SK-N-SH (cell line): ENCODE measurements at regions not wholly inside any gene's neighbourhood (a gene's known extent, or its start where the extent isn't known, plus 50 kb on each side); places are given as distances from the start of the nearest gene placed in this dataset.

Source experiments
- CTCF ChIA-PET: fragments of 300-600, 350-600 bp; formaldehyde crosslinking; extraction: SDS; loops from one replicate; lab custom pipeline; 2021; lab: Yijun Ruan, JAX
- POLR2A ChIA-PET: fragments of 350-600 bp; sonication (Branson Sonifier 250); formaldehyde crosslinking; extraction: SDS; loops from one replicate; lab custom pipeline; 2020; ENCODE audit warnings: antibody characterized with exemption, inconsistent platforms; lab: Yijun Ruan, JAX
- DNase-seq: peaks from one replicate; pipeline ENCODE4 v3.0.0; 2012
- H2AFZ ChIP-seq: fragments of 200-600 bp; sonication (generic); 2 replicates; pipeline ENCODE4 v1.8.1; 2016; ENCODE audit warnings: antibody characterized with exemption, mild to moderate bottlenecking, low read depth
- H3F3A ChIP-seq: fragments of 200-600 bp; sonication (generic); replicated peaks from 2 replicates; pipeline ENCODE3; 2016; ENCODE audit warnings: antibody characterized with exemption, mild to moderate bottlenecking; ENCODE audit not compliant: insufficient read depth
- H3K27ac ChIP-seq, 2 experiments: fragments of 200-500 bp in 1 of 2; fragments of 200-600 bp in 1 of 2; sonication (Bioruptor generic) in 1 of 2; sonication (generic), shearing (Covaris generic) in 1 of 2; 2 replicates each; pipeline versions ENCODE4 v1.5.1 to v1.6.1; 2014 to 2016; ENCODE audit warnings: low read depth in 2 of 2, inconsistent platforms in 1 of 2, low read length in 1 of 2, mild to moderate bottlenecking in 1 of 2, mixed read lengths in 1 of 2
- H3K27me3 ChIP-seq: fragments of 200-600 bp; sonication (generic), shearing (Covaris generic); 2 replicates; pipeline ENCODE4 v1.6.1; 2016; ENCODE audit warnings: mixed run types; ENCODE audit not compliant: insufficient read depth
- H3K36me3 ChIP-seq, 2 experiments: fragments of 200-500 bp in 1 of 2; fragments of 200-600 bp in 1 of 2; sonication (Bioruptor generic) in 1 of 2; sonication (generic) in 1 of 2; replicated peaks in 1 of 2; 2 replicates each; pipeline versions ENCODE3 to v1.5.1; 2014 to 2016; ENCODE audit warnings: low read length in 1 of 2, mild to moderate bottlenecking in 1 of 2; ENCODE audit not compliant: insufficient read depth in 2 of 2, control insufficient read depth in 1 of 2
- H3K4me1 ChIP-seq, 2 experiments: fragments of 200-500 bp in 1 of 2; fragments of 200-600 bp in 1 of 2; sonication (Bioruptor generic) in 1 of 2; sonication (generic), shearing (Covaris generic) in 1 of 2; 2 replicates each; pipeline versions ENCODE4 v1.5.1 to v1.6.1; 2014 to 2016; ENCODE audit warnings: low read depth in 1 of 2, low read length in 1 of 2, mixed run types in 1 of 2; ENCODE audit not compliant: insufficient read depth in 2 of 2, control insufficient read depth in 1 of 2
- H3K4me2 ChIP-seq: fragments of 200-600 bp; sonication (generic), shearing (Covaris generic); 2 replicates; pipeline ENCODE4 v1.6.1; 2017; ENCODE audit warnings: mixed run types
- H3K4me3 ChIP-seq, 2 experiments: fragments of 200-500 bp in 1 of 2; fragments of 200-600 bp in 1 of 2; sonication (Bioruptor generic) in 1 of 2; sonication (generic), shearing (Covaris generic) in 1 of 2; 2 replicates each; pipeline versions ENCODE4 v1.5.1 to v1.8.1; 2014 to 2016; ENCODE audit warnings: low read depth in 2 of 2, inconsistent platforms in 1 of 2, low read length in 1 of 2, mild to moderate bottlenecking in 1 of 2, mixed read lengths in 1 of 2, moderate library complexity in 1 of 2
- H3K79me2 ChIP-seq: fragments of 200-600 bp; sonication (generic); 2 replicates; pipeline ENCODE4 v1.8.1; 2017; ENCODE audit warnings: mild to moderate bottlenecking; ENCODE audit not compliant: insufficient read depth
- H3K9ac ChIP-seq: fragments of 200-600 bp; sonication (generic); 2 replicates; pipeline ENCODE4 v1.6.1; 2017; ENCODE audit warnings: mixed run types
- H3K9me2 ChIP-seq: fragments of 200-600 bp; sonication (generic); 2 replicates; pipeline ENCODE4 v1.6.1; 2017; ENCODE audit warnings: mixed run types
- H3K9me3 ChIP-seq: fragments of 200-600 bp; sonication (generic); 2 replicates; pipeline ENCODE4 v1.6.1; 2017; ENCODE audit warnings: mixed run types, mild to moderate bottlenecking, moderate library complexity
- H4K20me1 ChIP-seq: fragments of 200-600 bp; sonication (generic); 2 replicates; pipeline ENCODE4 v1.6.1; 2017; ENCODE audit warnings: mild to moderate bottlenecking, mixed run types; ENCODE audit not compliant: insufficient read depth
- CHD2 ChIP-seq: fragments of 150-350 bp; IDR thresholded peaks from 2 replicates; pipeline ENCODE4 v1.6.1; 2018; ENCODE audit warnings: low read length; ENCODE audit not compliant: partially characterized antibody
- EP300 ChIP-seq, 2 experiments: IDR thresholded peaks; 2 replicates each; pipeline versions ENCODE4 v1.4.0 to v1.6.1; 2012; ENCODE audit warnings: borderline replicate concordance in 1 of 2, low read depth in 1 of 2, low read length in 1 of 2
- GABPA ChIP-seq: IDR thresholded peaks from 2 replicates; pipeline ENCODE4 v1.4.0; 2012; ENCODE audit warnings: low read depth, mild to moderate bottlenecking
- GATA2 ChIP-seq: sonication (generic); formaldehyde crosslinking; IDR thresholded peaks from 2 replicates; pipeline ENCODE4 v1.5.0; 2020; ENCODE audit warnings: mild to moderate bottlenecking, missing genetic modification reagents
- MXI1 ChIP-seq: IDR thresholded peaks from 2 replicates; pipeline ENCODE4 v1.6.1; 2012; ENCODE audit warnings: mild to moderate bottlenecking, low read depth, low read length, improper control_type of control experiment
- POLR2AphosphoS5 ChIP-seq: IDR thresholded peaks from 2 replicates; pipeline ENCODE4 v1.6.1; 2012; ENCODE audit warnings: low read depth, low read length
- RAD21 ChIP-seq: IDR thresholded peaks from 2 replicates; pipeline ENCODE4 v1.6.1; 2012; ENCODE audit warnings: mild to moderate bottlenecking, low read length
- SMC3 ChIP-seq: IDR thresholded peaks from 2 replicates; pipeline ENCODE4 v1.6.1; 2012; ENCODE audit warnings: low read depth, low read length, improper control_type of control experiment
- YY1 ChIP-seq: IDR thresholded peaks from 2 replicates; pipeline ENCODE4 v1.4.0; 2012; ENCODE audit warnings: low read depth, mild to moderate bottlenecking
- WGBS: methylation state at CpG from one replicate; pipeline ENCODE4 v1.1.6; 2017; ENCODE audit warnings: low lambda C conversion rate; 5-methylcytosine and 5-hydroxymethylcytosine counted together
- TF ChIP-seq, protein P1 (sequence below): IDR thresholded peaks from 2 replicates; pipeline ENCODE4; 2012
- TF ChIP-seq, protein P2 (sequence below): fragments of 200-600 bp; sonication (generic); IDR thresholded peaks from 2 replicates; pipeline ENCODE4 v1.6.1; 2017; ENCODE audit warnings: antibody characterized with exemption, mild to moderate bottlenecking, moderate library complexity
- TF ChIP-seq, protein P3 (sequence below): IDR thresholded peaks from 2 replicates; pipeline ENCODE4 v1.4.0; 2012; ENCODE audit warnings: low read depth, borderline replicate concordance
- TF ChIP-seq, protein P4 (sequence below): fragments of 150-350 bp; IDR thresholded peaks from 2 replicates; pipeline ENCODE4 v1.6.1; 2016; ENCODE audit warnings: mild to moderate bottlenecking, low read depth, low read length

DNA sequence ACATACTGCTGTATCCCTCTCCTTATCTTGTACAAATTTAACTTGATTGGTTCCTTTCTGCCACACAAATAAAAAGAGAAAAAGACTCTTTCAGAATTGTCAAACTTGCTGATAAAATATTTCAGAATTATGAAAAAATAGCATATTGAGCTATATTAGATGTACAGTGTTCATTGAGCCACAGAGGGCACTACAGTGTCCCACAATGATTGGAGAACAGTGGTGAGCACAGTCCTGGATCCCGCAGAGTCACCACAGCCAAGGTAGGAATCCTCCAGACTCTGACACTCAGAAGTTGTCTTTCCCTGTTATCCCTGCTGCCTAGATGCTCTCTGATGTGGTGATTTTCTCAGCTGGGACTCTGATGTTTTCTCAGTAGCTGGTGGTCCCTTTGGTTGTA lies 1281.3 kb upstream of the ZEB2 start:
- POLR2A ChIA-PET = no interaction called here

More for the DNA sequence above, 1281.3 kb upstream of the ZEB2 start:
- no peaks in the 10 kb centered on the region for H3K36me3 ChIP-seq
- no peak for TF ChIP-seq GATA2 (CRISPR knock-in tag)
- TF ChIP-seq, protein P1, sequence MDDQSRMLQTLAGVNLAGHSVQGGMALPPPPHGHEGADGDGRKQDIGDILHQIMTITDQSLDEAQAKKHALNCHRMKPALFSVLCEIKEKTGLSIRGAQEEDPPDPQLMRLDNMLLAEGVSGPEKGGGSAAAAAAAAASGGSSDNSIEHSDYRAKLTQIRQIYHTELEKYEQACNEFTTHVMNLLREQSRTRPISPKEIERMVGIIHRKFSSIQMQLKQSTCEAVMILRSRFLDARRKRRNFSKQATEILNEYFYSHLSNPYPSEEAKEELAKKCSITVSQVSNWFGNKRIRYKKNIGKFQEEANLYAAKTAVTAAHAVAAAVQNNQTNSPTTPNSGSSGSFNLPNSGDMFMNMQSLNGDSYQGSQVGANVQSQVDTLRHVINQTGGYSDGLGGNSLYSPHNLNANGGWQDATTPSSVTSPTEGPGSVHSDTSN = no peak
- TF ChIP-seq GABPA = no peak
- no peak for TF ChIP-seq MXI1
- TF ChIP-seq SMC3 = no peak
- TF ChIP-seq CHD2 = no peak
- TF ChIP-seq, protein P2, sequence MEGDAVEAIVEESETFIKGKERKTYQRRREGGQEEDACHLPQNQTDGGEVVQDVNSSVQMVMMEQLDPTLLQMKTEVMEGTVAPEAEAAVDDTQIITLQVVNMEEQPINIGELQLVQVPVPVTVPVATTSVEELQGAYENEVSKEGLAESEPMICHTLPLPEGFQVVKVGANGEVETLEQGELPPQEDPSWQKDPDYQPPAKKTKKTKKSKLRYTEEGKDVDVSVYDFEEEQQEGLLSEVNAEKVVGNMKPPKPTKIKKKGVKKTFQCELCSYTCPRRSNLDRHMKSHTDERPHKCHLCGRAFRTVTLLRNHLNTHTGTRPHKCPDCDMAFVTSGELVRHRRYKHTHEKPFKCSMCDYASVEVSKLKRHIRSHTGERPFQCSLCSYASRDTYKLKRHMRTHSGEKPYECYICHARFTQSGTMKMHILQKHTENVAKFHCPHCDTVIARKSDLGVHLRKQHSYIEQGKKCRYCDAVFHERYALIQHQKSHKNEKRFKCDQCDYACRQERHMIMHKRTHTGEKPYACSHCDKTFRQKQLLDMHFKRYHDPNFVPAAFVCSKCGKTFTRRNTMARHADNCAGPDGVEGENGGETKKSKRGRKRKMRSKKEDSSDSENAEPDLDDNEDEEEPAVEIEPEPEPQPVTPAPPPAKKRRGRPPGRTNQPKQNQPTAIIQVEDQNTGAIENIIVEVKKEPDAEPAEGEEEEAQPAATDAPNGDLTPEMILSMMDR = no peak
- TF ChIP-seq, protein P3, sequence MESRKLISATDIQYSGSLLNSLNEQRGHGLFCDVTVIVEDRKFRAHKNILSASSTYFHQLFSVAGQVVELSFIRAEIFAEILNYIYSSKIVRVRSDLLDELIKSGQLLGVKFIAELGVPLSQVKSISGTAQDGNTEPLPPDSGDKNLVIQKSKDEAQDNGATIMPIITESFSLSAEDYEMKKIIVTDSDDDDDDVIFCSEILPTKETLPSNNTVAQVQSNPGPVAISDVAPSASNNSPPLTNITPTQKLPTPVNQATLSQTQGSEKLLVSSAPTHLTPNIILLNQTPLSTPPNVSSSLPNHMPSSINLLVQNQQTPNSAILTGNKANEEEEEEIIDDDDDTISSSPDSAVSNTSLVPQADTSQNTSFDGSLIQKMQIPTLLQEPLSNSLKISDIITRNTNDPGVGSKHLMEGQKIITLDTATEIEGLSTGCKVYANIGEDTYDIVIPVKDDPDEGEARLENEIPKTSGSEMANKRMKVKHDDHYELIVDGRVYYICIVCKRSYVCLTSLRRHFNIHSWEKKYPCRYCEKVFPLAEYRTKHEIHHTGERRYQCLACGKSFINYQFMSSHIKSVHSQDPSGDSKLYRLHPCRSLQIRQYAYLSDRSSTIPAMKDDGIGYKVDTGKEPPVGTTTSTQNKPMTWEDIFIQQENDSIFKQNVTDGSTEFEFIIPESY = no peak
- no peak for TF ChIP-seq EP300 (IDR thresholded peaks at IDR 0.05; ENCODE audit: borderline replicate concordance in 1 of 2, low read depth in 1 of 2, low read length in 1 of 2)
- TF ChIP-seq POLR2AphosphoS5 = no peak
- TF ChIP-seq, protein P4, sequence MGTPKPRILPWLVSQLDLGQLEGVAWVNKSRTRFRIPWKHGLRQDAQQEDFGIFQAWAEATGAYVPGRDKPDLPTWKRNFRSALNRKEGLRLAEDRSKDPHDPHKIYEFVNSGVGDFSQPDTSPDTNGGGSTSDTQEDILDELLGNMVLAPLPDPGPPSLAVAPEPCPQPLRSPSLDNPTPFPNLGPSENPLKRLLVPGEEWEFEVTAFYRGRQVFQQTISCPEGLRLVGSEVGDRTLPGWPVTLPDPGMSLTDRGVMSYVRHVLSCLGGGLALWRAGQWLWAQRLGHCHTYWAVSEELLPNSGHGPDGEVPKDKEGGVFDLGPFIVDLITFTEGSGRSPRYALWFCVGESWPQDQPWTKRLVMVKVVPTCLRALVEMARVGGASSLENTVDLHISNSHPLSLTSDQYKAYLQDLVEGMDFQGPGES = no peak
- TF ChIP-seq YY1 = no peak
- no peak for TF ChIP-seq RAD21
- TF ChIP-seq, all 33 proteins: peak for 0
- no peak for DNase-seq
- Histone ChIP-seq H3K9ac (no peak overlapping the region), H2AFZ (no peak overlapping the region), H4K20me1 (no peaks in the 10 kb centered on the region), H3K9me3 (no peaks in the 10 kb centered on the region), H3K9me2 (no peaks in the 10 kb centered on the region), H3K79me2 (no peaks in the 10 kb centered on the region), H3K27ac (no peak overlapping the region), H3F3A (peaks cover 9% of the 10 kb centered on the region), H3K27me3 (no peaks in the 10 kb centered on the region), H3K4me1 (peaks cover 0 to 4% of the 10 kb centered on the region in 2 experiments; a peak in 2 of 4 replicates), H3K4me2 (no peak overlapping the region), H3K4me3 (no peak overlapping the region)
- 100% methylated on average over 1 of the region's 1 CpG for WGBS
- CTCF ChIA-PET = no interaction called here
